GM10248 (cell line): ENCODE measurements at regions not wholly inside any gene's neighbourhood (a gene's known extent, or its start where the extent isn't known, plus 50 kb on each side); places are given as distances from the start of the nearest gene placed in this dataset.

Experiments used
- CTCF ChIA-PET: fragments of 300-600 bp; sonication (Branson Sonifier 250); formaldehyde crosslinking; extraction: SDS; loops from one replicate; lab custom pipeline; 2021; ENCODE audit warnings: antibody characterized with exemption; lab: Yijun Ruan, JAX
- POLR2A ChIA-PET: fragments of 350-650 bp; sonication (Branson Sonifier 250); formaldehyde crosslinking; extraction: SDS; loops from one replicate; lab custom pipeline; 2020; ENCODE audit warnings: antibody characterized with exemption; lab: Yijun Ruan, JAX
- DNase-seq: peaks from one replicate; pipeline ENCODE4 v3.0.0; 2012; ENCODE audit errors: extremely low spot score
- CTCF ChIP-seq: IDR thresholded peaks from 2 replicates; pipeline ENCODE4 v1.5.1; 2012; ENCODE audit warnings: mild to moderate bottlenecking, low read depth; ENCODE audit errors: extremely low read depth, missing control alignments, control extremely low read depth

- no peak for TF ChIP-seq CTCF
- ChIA-PET CTCF (no interaction called here), POLR2A (no interaction called here)
- no peak for DNase-seq
Measured at GRCh38 chr4:179116011-179116410, 1673.8 kb upstream of the AGA start.

- DNase-seq, result no peak
- no peak for TF ChIP-seq CTCF
- POLR2A ChIA-PET, result no interaction called here
- CTCF ChIA-PET, result no interaction called here
Measured at GRCh38 chr4:179116581-179116980, 1674.3 kb upstream of the AGA start.

- ChIA-PET POLR2A (no interaction called here), CTCF (interaction anchor here (1.3 kb wide), 1 partner anchor 41 kb away, joined by 3 read pairs; no protein-coding TSS in a partner anchor)
- DNase-seq, result no peak
- TF ChIP-seq CTCF, result no peak
Measured at GRCh38 chr4:179123084-179123483, 1680.8 kb upstream of the AGA start.

GRCh38 chr4:179124419-179124818 is 1682.2 kb upstream of the AGA start:
- POLR2A ChIA-PET, result no interaction called here
- DNase-seq, result no peak
- CTCF ChIA-PET, result no interaction called here
- no peak for TF ChIP-seq CTCF

- POLR2A ChIA-PET, result no interaction called here
- no peak for DNase-seq
- no peak for TF ChIP-seq CTCF
- CTCF ChIA-PET, result no interaction called here
Measured at GRCh38 chr4:179124957-179125356, 1682.7 kb upstream of the AGA start.

GRCh38 chr4:179125870-179126269 is 1683.6 kb upstream of the AGA start:
- CTCF ChIA-PET, result no interaction called here

More at GRCh38 chr4:179125870-179126269, 1683.6 kb upstream of the AGA start:
- TF ChIP-seq CTCF, result no peak
- no peak for DNase-seq
- POLR2A ChIA-PET, result no interaction called here
